HepG2 (cell line): ENCODE measurements at regions not wholly inside any gene's neighbourhood (a gene's known extent, or its start where the extent isn't known, plus 50 kb on each side); places are given as distances from the start of the nearest gene placed in this dataset.

Experiments used
- ATAC-seq: fragments of 200-7000 bp; cut with Tn5 transposase; 3 replicates; pipeline ENCODE4 v1.9.1; 2020; ENCODE audit warnings: mild to moderate bottlenecking, moderate library complexity
- BruUV-seq: library from RNA; stranded (reverse); fragments of 400-500 nt; replicated peaks from 2 replicates; lab custom pipeline; 2021; lab: Mats Ljungman, UMichigan
- CTCF ChIA-PET: fragments of 300-600 bp; formaldehyde crosslinking; extraction: SDS; loops from one replicate; lab custom pipeline; 2021; ENCODE audit warnings: low total read pairs, inconsistent platforms, low intra/inter-chr PET ratio; lab: Yijun Ruan, JAX
- POLR2A ChIA-PET: fragments of 350-600 bp; sonication (Branson Sonifier 250); formaldehyde crosslinking; loops from one replicate; lab custom pipeline; 2020; ENCODE audit warnings: antibody characterized with exemption, inconsistent platforms; lab: Yijun Ruan, JAX
- DNase-seq: peaks from one replicate; pipeline ENCODE4 v3.0.0-alpha.2; 2015; ENCODE audit warnings: low spot score
- FAIRE-seq: peaks from 3 replicates; lab custom pipeline; 2011; peaks lifted over from hg19 to GRCh38; lab: Jason Lieb, UNC
- H2AFZ ChIP-seq: one replicate; pipeline ENCODE4 v1.6.1; 2011; ENCODE audit warnings: low read length, inconsistent platforms
- H3K27ac ChIP-seq: fragments of 300-600 bp; 3 replicates; pipeline ENCODE4 v1.8.0; 2011; ENCODE audit warnings: mixed run types, mild to moderate bottlenecking, mixed read lengths, low read length, inconsistent platforms; ENCODE audit not compliant: insufficient read depth; ENCODE audit errors: extremely low read length
- H3K27me3 ChIP-seq, 2 experiments: fragments of 200-600 bp in 1 of 2; 2 replicates in 1 of 2; 3 replicates in 1 of 2; pipeline versions ENCODE4 v1.6.0 to v1.8.0; 2011; ENCODE audit warnings: low read length in 2 of 2, mild to moderate bottlenecking in 2 of 2, moderate library complexity in 2 of 2, inconsistent platforms in 1 of 2; ENCODE audit not compliant: insufficient read depth in 2 of 2, control insufficient read depth in 1 of 2
- H3K36me3 ChIP-seq, 2 experiments: fragments of 200-600 bp in 1 of 2; replicated peaks in 1 of 2; 2 replicates in 1 of 2; 3 replicates in 1 of 2; pipeline versions ENCODE4 v1.5.1 to v1.8.0; 2011; ENCODE audit warnings: low read length in 2 of 2, inconsistent platforms in 1 of 2; ENCODE audit not compliant: insufficient read depth in 2 of 2, control insufficient read depth in 1 of 2
- H3K4me1 ChIP-seq: 2 replicates; pipeline ENCODE4 v1.5.1; 2012; ENCODE audit warnings: low read length, inconsistent platforms; ENCODE audit not compliant: insufficient read depth
- H3K4me2 ChIP-seq: 2 replicates; pipeline ENCODE4 v1.6.0; 2011; ENCODE audit warnings: low read depth, low read length, inconsistent platforms
- H3K4me3 ChIP-seq, 3 experiments: fragments of 200-600 bp in 1 of 3; sonication (generic), shearing (Covaris generic) in 1 of 3; replicated peaks in 1 of 3; 2 replicates each; pipeline ENCODE4 v1.5.1; 2011 to 2016; ENCODE audit warnings: low read length in 3 of 3, inconsistent platforms in 2 of 3, low read depth in 2 of 3, mild to moderate bottlenecking in 2 of 3, control low read depth in 1 of 3, mixed read lengths in 1 of 3; ENCODE audit not compliant: insufficient read depth in 1 of 3
- H3K79me2 ChIP-seq: one replicate; pipeline ENCODE4 v1.6.1; 2011; ENCODE audit warnings: low read length, inconsistent platforms; ENCODE audit not compliant: insufficient read depth
- H3K9ac ChIP-seq: 2 replicates; pipeline ENCODE4 v1.6.0; 2011; ENCODE audit warnings: mild to moderate bottlenecking, low read depth, low read length, inconsistent platforms; ENCODE audit not compliant: insufficient read depth
- H3K9me3 ChIP-seq: 2 replicates; pipeline ENCODE4 v1.5.1; 2012; ENCODE audit warnings: mild to moderate bottlenecking, low read length
- H4K20me1 ChIP-seq: 2 replicates; pipeline ENCODE4 v1.6.0; 2011; ENCODE audit warnings: inconsistent platforms, mild to moderate bottlenecking, low read length, moderate library complexity; ENCODE audit not compliant: insufficient read depth
- CREBL2 ChIP-seq: sonication (generic); formaldehyde crosslinking; IDR thresholded peaks from 2 replicates; pipeline ENCODE4 v1.8.1; 2023; ENCODE audit warnings: missing genetic modification reagents, mild to moderate bottlenecking, borderline replicate concordance
- E2F2 ChIP-seq: sonication (generic); formaldehyde crosslinking; IDR thresholded peaks from 2 replicates; pipeline ENCODE4 v1.4.0; 2020; ENCODE audit warnings: missing genetic modification reagents, borderline replicate concordance
- GATA4 ChIP-seq: sonication (generic); IDR thresholded peaks from 2 replicates; pipeline ENCODE4 v1.6.1; 2016; ENCODE audit warnings: antibody characterized with exemption, low read depth, borderline replicate concordance
- KLF9 ChIP-seq: IDR thresholded peaks from 2 replicates; pipeline ENCODE4 v1.6.1; 2016; ENCODE audit warnings: low read depth
- MEIS1 ChIP-seq: sonication (generic); formaldehyde crosslinking; IDR thresholded peaks from 2 replicates; pipeline ENCODE4 v1.9.0; 2021; ENCODE audit warnings: mild to moderate bottlenecking, missing genetic modification reagents, moderate library complexity, borderline replicate concordance
- MYPOP ChIP-seq: sonication (generic); formaldehyde crosslinking; IDR thresholded peaks from 2 replicates; pipeline ENCODE4 v1.8.1; 2023; ENCODE audit warnings: mild to moderate bottlenecking, moderate library complexity, missing genetic modification reagents
- NAIF1 ChIP-seq: sonication (generic); formaldehyde crosslinking; IDR thresholded peaks from 2 replicates; pipeline ENCODE4 v1.5.0; 2020; ENCODE audit warnings: mild to moderate bottlenecking, missing genetic modification reagents, borderline replicate concordance
- NBN ChIP-seq: fragments of 450-650 bp; conservative IDR thresholded peaks from 2 replicates; pipeline ENCODE4 v1.6.1; 2017
- NFYC ChIP-seq: IDR thresholded peaks from 2 replicates; pipeline ENCODE4 v1.6.1; 2016; ENCODE audit warnings: missing genetic modification reagents, missing compliant biosample characterization
- RFXANK ChIP-seq: IDR thresholded peaks from 2 replicates; pipeline ENCODE4 v1.6.1; 2016
- RORA ChIP-seq: sonication (generic); formaldehyde crosslinking; IDR thresholded peaks from 2 replicates; pipeline ENCODE4 v1.5.0; 2020; ENCODE audit warnings: mild to moderate bottlenecking, missing genetic modification reagents, moderate library complexity
- TCF12 ChIP-seq, 2 experiments: fragments of 450-650 bp in 1 of 2; sonication (generic) in 1 of 2; formaldehyde crosslinking in 1 of 2; IDR thresholded peaks; 2 replicates each; pipeline versions ENCODE4 v1.6.1 to v1.8.0; 2017 to 2022; ENCODE audit warnings: antibody characterized with exemption in 1 of 2, mild to moderate bottlenecking in 1 of 2, missing genetic modification reagents in 1 of 2, moderate library complexity in 1 of 2
- YY1 ChIP-seq: IDR thresholded peaks from 2 replicates; pipeline ENCODE4 v1.6.1; 2011; ENCODE audit warnings: low read length, low read depth, moderate library complexity, mild to moderate bottlenecking; ENCODE audit not compliant: insufficient read depth, insufficient replicate concordance
- ZNF333 ChIP-seq: sonication (generic); formaldehyde crosslinking; IDR thresholded peaks from 2 replicates; pipeline ENCODE4 v1.4.0; 2020; ENCODE audit warnings: mild to moderate bottlenecking, missing genetic modification reagents, borderline replicate concordance
- ZNF607 ChIP-seq: sonication (generic); formaldehyde crosslinking; IDR thresholded peaks from 2 replicates; pipeline ENCODE4 v1.5.1; 2020; ENCODE audit warnings: missing genetic modification reagents, mild to moderate bottlenecking, borderline replicate concordance
- ZNF879 ChIP-seq: sonication (generic); formaldehyde crosslinking; IDR thresholded peaks from 2 replicates; pipeline ENCODE4 v1.8.1; 2023; ENCODE audit warnings: missing genetic modification reagents
- WGBS: methylation state at CpG from one replicate; pipeline ENCODE4 v1.1.6; 2017; ENCODE audit warnings: low lambda C conversion rate; 5-methylcytosine and 5-hydroxymethylcytosine counted together
- in situ Hi-C: cut with HindIII; loops from 2 replicates; pipeline ENCODE4 v1.10.0; 2017; ENCODE audit warnings: low pct_unique_long_range_greater_than_20kb; ENCODE audit not compliant: extremely low pct_ligation_motif_present
- intact Hi-C: fragments of 100-400 bp; cut with micrococcal nuclease; formaldehyde crosslinking; loops from one replicate; pipeline ENCODE4 v1.10.0; 2022; ENCODE audit not compliant: unreplicated experiment

GRCh38 chr10:10734356-10735064 is 283.2 kb upstream of the CELF2 start:
- DNase-seq, result no peak
- no peaks in the 10 kb centered on the region for H3K27me3 ChIP-seq
- H3K79me2 ChIP-seq, result no peaks in the 10 kb centered on the region
- peaks cover 51% of the 10 kb centered on the region for H3K9me3 ChIP-seq
- no peak overlapping the region for H3K27ac ChIP-seq
- TF ChIP-seq NBN (no peak), RORA (CRISPR knock-in tag) (no peak), MEIS1 (CRISPR knock-in tag) (no peak), KLF9 (CRISPR knock-in tag) (no peak), GATA4 (no peak), YY1 (no peak), NFYC (CRISPR knock-in tag) (no peak), RFXANK (CRISPR knock-in tag) (no peak), ZNF879 (no peak), E2F2 (CRISPR knock-in tag) (no peak), ZNF333 (no peak), CREBL2 (CRISPR knock-in tag) (no peak), MYPOP (CRISPR knock-in tag) (no peak), TCF12 (IDR thresholded peaks at IDR 0.05) (no peak), TCF12 (CRISPR knock-in tag; IDR thresholded peaks at IDR 0.05) (no peak), ZNF607 (CRISPR knock-in tag) (no peak), NAIF1 (no peak)
- BruUV-seq, result no TSS peak
- no peak overlapping the region for H3K4me3 ChIP-seq
- no peaks in the 10 kb centered on the region for H4K20me1 ChIP-seq
- H3K36me3 ChIP-seq, result no peaks in the 10 kb centered on the region
- H3K9ac ChIP-seq, result no peak overlapping the region
- no peak for FAIRE-seq
- ChIA-PET CTCF (no interaction called here), POLR2A (no interaction called here)
- no peak for ATAC-seq
- H2AFZ ChIP-seq, result no peak overlapping the region
- intact Hi-C loops (no loop called here), in situ Hi-C loops (no loop called here)
- H3K4me1 ChIP-seq, result no peaks in the 10 kb centered on the region
- H3K4me2 ChIP-seq, result no peak overlapping the region
- 5% methylated on average over 5 of the region's 5 CpGs for WGBS
